ENCODE measurements at regions not wholly inside any gene's neighbourhood (a gene's known extent, or its start where the extent isn't known, plus 50 kb on each side); places are given as distances from the start of the nearest gene placed in this dataset.

DNA sequence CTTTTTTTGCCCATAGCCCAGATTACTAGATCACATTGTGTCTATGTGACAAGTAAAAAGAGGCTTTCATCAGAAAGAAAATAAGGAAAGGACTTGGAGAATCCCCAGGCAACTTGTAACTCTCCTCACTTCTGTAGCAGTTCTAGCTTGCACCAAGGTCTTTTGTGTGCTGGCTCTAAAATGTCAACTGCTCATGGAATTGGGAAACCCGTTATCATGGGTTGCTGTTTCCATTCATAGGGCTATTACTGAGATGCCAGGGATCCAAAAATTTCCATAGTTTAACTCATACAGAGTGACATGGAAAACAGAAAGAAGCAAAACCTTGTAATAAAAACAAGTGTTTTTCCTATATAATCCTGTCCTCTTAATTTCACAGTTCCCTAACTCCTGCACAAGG lies 123.9 kb upstream of the FBXL7 start:
- no TSS peak for BruUV-seq (replicated peaks)
- ChIA-PET CTCF (no interaction called here), POLR2A (no interaction called here)
- H3K4me2 ChIP-seq (ENCODE audit: insufficient read depth, low read length): no peak overlapping the region
- no peak for DNase-seq (ENCODE audit: low read depth, low spot score)
- no peak for TF ChIP-seq JUN (IDR thresholded peaks at IDR 0.05; ENCODE audit: borderline replicate concordance, insufficient read depth, insufficient read length, low read depth)
- TF ChIP-seq POLR2A (IDR thresholded peaks at IDR 0.05; ENCODE audit: low read depth, low read length): no peak
- no peak for TF ChIP-seq EZH2 (IDR thresholded peaks at IDR 0.05; ENCODE audit: borderline replicate concordance, low read depth, low read length, severe bottlenecking)
- TF ChIP-seq POLR2AphosphoS5 (IDR thresholded peaks at IDR 0.05; ENCODE audit: insufficient read depth, low read depth, low read length): no peak
- TF ChIP-seq GATA2 (IDR thresholded peaks at IDR 0.05; ENCODE audit: insufficient read depth, insufficient read length, low read depth, low read length): no peak
- TF ChIP-seq, protein P1, sequence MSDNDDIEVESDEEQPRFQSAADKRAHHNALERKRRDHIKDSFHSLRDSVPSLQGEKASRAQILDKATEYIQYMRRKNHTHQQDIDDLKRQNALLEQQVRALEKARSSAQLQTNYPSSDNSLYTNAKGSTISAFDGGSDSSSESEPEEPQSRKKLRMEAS (IDR thresholded peaks at IDR 0.05; ENCODE audit: insufficient read depth, insufficient read length): no peak
- TF ChIP-seq, protein P2, sequence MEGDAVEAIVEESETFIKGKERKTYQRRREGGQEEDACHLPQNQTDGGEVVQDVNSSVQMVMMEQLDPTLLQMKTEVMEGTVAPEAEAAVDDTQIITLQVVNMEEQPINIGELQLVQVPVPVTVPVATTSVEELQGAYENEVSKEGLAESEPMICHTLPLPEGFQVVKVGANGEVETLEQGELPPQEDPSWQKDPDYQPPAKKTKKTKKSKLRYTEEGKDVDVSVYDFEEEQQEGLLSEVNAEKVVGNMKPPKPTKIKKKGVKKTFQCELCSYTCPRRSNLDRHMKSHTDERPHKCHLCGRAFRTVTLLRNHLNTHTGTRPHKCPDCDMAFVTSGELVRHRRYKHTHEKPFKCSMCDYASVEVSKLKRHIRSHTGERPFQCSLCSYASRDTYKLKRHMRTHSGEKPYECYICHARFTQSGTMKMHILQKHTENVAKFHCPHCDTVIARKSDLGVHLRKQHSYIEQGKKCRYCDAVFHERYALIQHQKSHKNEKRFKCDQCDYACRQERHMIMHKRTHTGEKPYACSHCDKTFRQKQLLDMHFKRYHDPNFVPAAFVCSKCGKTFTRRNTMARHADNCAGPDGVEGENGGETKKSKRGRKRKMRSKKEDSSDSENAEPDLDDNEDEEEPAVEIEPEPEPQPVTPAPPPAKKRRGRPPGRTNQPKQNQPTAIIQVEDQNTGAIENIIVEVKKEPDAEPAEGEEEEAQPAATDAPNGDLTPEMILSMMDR (IDR thresholded peaks at IDR 0.05; ENCODE audit: extremely low read depth in 1 of 2, insufficient read depth in 1 of 2, low read depth in 1 of 2, low read length in 2 of 2): no peak
- no peak for TF ChIP-seq MYC (IDR thresholded peaks at IDR 0.05; ENCODE audit: low read depth, low read length)
- TF ChIP-seq FOS (IDR thresholded peaks at IDR 0.05; ENCODE audit: borderline replicate concordance, insufficient read depth, low read length): no peak
- no peak overlapping the region for H2AFZ ChIP-seq (ENCODE audit: low read depth, low read length)
- H3K36me3 ChIP-seq (ENCODE audit: control insufficient read depth in 2 of 2, extremely low read depth in 1 of 2, insufficient read depth in 2 of 2, low read length in 2 of 2): no peaks in the 10 kb centered on the region
- H3K4me3 ChIP-seq (replicated peaks in 1 of 3; ENCODE audit: insufficient read depth in 1 of 3, low read depth in 1 of 3, low read length in 3 of 3): no peak overlapping the region
- H3K9me1 ChIP-seq (replicated peaks; ENCODE audit: control insufficient read depth, extremely low read depth, insufficient read depth, low read length): no peaks in the 10 kb centered on the region
- dilution Hi-C loops (cut with MboI; ENCODE audit: extremely low pct_ligation_motif_present, low sequenced_read_pairs): no loop called here
- H3K4me1 ChIP-seq (ENCODE audit: control insufficient read depth, extremely low read depth, insufficient read depth, low read length): no peaks in the 10 kb centered on the region
- no peaks in the 10 kb centered on the region for H3K9me3 ChIP-seq (replicated peaks; ENCODE audit: control insufficient read depth, insufficient read depth, low read length)
- H3K79me2 ChIP-seq (ENCODE audit: control insufficient read depth, insufficient read depth, low read length): no peaks in the 10 kb centered on the region
- H3K27me3 ChIP-seq (ENCODE audit: control insufficient read depth in 2 of 2, insufficient read depth in 2 of 2, low read length in 2 of 2): peaks cover 0 to 4% of the 10 kb centered on the region in 2 experiments
- intact Hi-C loops (cut with micrococcal nuclease): no loop called here
- no peaks in the 10 kb centered on the region for H4K20me1 ChIP-seq (replicated peaks; ENCODE audit: control insufficient read depth, extremely low read depth, insufficient read depth, low read length)
- no peak overlapping the region for H3K9ac ChIP-seq (replicated peaks; ENCODE audit: extremely low read depth, insufficient read depth, low read length)
- H3K27ac ChIP-seq (ENCODE audit: insufficient read depth, low read depth, low read length): no peak overlapping the region
- FAIRE-seq: no peak

All from endothelial cell of umbilical vein (primary cell).